HG02623 (cell line): ENCODE measurements at regions not wholly inside any gene's neighbourhood (a gene's known extent, or its start where the extent isn't known, plus 50 kb on each side); places are given as distances from the start of the nearest gene placed in this dataset.
"Not testable (repeated sequence)": the region's sequence is repeated elsewhere in the genome, so short reads cannot be mapped to it uniquely, and the experiment has no call there.

Experiments
- ATAC-seq: cut with Tn5 transposase; IDR thresholded peaks from one replicate; pipeline ENCODE4 v1.9.1; 2021; ENCODE audit warnings: moderate library complexity; ENCODE audit not compliant: unreplicated experiment

- no peak for ATAC-seq
Observed at GRCh38 chr2:66317268-66317890, 117.5 kb upstream of the MEIS1 start.

DNA sequence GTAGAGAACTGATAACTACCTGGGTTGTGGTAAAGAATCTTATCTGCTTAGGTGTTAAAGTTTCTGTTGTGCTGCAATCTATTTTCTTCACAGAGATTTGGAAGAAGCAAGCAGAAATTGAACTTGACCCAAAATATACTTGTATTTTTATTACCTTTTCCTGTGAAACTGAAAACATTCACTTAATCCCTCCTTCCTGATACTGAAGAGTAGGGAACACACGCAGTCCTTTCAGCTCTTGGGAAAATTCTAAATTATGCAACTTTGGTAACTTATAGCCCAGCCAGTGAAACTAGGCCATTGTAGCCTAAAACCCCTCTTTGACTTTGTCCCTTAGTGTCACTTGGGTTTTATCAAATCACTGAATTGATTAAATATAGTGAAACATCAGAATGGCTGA, 128.4 kb upstream of the MEIS1 start:
- no peak for ATAC-seq

GRCh38 chr2:66305718-66306117, 129.2 kb upstream of the MEIS1 start:
- ATAC-seq: no peak

- no peak for ATAC-seq
Observed at GRCh38 chr2:66303471-66303870, 131.5 kb upstream of the MEIS1 start.

DNA sequence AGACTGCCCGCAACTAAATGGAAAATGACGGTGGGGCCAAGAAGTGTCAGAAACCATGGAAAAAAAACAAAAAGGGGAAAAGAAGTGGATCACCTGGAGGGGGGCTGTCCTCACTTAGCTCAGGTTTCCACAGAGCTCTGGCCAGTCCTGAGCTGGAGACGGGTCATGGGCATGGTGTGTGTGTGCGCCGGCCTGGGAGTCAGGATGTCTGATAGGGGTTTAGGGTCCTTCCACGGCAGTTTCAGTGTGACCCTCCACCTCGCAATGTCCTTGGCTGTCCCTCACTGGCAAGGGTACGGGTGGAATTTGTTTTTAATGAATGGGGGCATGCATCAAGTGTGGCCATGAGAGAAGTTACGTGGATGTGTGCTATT, 133.2 kb upstream of the MEIS1 start:
- ATAC-seq: no peak

DNA sequence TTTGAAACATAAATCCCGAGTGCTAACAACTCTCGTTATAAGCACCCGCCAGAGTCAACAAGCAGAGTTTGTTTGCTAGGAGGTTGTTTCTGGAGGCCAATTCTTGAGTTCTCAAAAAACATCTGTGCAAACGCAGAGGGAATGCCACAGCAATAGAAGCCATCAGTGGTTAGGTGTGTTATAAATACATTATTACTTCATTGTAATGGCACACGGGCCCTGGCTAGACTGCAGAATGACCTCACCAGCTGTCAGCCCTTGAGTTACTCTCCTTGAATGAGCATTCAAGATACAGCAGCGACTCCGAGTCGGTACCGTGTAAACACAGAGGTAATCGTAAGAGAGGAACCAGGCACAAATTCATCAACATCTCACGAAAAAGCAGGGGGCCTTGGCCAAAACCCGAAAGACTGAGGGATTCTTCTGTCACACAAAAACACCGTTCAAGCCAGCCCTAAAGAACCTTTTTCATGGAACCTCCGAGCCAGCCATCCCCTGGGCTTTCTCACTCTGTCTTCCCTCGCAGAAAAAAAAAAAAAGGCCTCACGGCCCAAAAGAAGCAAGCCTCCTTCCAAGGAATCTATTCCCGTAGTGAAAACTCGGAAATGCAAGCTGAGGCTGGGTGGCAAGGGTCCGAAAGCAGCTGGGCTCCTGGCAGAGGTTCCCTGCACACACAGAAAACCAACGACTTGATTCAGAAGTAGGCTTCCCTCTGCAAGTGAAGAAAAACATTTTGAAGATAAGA, 133.7 kb upstream of the MEIS1 start:
- ATAC-seq: no peak

- ATAC-seq: no peak
Observed at GRCh38 chr2:66283787-66284186, 151.1 kb upstream of the MEIS1 start.

GRCh38 chr2:66281980-66282379, 152.9 kb upstream of the MEIS1 start:
- ATAC-seq: no peak

DNA sequence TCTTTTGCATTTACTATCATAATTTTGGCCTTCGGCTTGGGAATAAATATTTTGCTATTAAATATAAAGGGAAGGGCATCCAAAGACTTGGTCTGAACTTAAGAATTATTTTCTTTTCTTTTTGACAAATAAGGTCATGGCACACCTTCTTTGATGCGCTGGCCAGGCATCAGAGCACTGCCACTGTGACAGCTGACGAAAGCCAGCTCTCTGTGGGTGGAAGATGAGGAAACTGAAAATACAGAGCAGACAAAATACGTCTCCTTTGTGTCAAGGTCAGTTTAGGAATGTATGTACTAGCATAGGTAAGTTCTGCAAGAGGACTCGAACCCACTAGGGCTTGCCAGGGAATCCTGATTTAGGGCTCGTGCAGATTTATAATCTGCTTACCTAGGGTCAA, 155.9 kb upstream of the MEIS1 start:
- no peak for ATAC-seq

DNA sequence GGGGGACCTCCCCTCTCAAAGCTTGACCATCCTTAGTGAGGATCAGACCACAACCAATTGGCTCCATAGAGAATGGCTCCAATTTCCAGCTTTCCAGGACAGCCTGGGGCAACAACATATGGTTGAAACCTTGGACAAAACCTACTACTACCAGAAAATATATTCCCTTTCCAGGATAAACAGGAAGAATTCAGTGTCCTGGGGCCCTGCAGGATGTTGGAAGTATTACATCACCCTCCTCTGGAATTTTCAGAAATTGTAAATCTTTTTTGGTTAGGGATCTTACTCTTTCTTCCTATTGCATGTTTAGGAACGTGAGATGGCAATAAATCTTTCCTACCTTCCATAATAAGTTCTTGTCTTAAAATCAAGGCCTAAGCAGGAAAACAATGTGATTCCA, 158.9 kb upstream of the MEIS1 start:
- ATAC-seq: no peak

DNA sequence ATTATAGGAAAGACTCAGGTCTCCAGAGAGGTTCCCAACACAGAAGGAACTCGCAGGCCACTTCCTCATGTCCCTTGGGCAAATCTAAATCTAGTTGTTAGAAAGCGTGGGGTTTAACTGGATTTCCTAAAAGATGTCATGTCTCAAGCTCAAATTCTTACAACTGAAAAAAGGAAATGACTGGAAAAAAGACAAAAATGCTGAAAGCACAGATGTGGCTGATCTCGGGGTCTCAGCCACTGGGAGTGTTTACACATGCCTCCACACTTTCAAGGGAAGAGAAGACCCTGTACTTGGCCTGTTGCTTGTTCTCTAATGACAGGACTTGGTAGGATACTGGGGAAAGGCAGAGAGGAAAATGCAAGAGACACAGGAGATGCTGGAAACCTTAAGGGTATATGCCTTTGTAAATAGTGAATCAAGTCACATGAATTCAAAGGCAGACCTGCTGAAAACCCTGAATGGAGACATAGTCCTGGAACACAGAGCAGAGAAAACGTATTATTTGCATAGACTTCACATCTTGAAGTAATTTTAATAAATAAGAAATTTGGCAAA, 160.9 kb upstream of the MEIS1 start:
- no peak for ATAC-seq

- no peak for ATAC-seq
Observed at GRCh38 chr2:66272751-66273150, 162.2 kb upstream of the MEIS1 start.

- no peak for ATAC-seq
Observed at GRCh38 chr2:66271777-66272176, 163.1 kb upstream of the MEIS1 start.

DNA sequence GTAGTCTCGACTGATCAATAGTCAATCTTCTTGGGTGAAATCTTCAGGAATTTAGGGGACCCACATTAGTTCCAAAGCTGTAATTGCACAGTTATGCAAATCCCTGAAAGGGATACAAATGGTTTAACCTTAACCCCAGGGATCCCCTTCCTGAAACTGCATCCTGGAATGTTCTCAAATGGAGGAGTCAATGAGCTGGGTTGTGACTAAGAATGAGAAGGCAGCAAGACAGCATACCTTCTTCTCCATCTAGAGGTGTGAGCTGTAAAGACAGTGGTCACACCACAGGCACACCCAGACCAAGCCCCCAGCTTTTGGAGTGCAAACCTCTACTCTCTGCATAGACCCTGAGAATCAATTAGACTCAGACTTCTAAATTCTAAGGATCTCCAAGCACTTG, 164.7 kb upstream of the MEIS1 start:
- ATAC-seq: no peak

DNA sequence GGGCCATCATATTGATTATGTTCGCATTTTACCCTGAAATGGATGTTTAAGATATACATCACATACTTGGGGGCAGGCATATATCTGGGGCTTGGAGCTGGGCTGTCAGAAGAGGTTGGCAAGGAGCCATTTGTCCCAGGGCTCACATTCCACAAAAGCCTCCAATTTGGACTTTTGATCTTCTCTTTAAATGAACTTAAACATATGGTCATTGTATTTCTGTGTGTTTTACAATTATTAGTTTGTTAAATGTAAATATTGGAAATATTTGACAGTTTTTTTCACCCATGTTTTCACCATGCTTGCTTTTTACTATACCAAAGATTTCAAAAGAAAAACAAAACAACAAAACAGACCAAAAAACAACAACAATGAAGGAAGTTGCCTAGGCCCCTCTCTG, 165.8 kb upstream of the MEIS1 start:
- no peak for ATAC-seq

DNA sequence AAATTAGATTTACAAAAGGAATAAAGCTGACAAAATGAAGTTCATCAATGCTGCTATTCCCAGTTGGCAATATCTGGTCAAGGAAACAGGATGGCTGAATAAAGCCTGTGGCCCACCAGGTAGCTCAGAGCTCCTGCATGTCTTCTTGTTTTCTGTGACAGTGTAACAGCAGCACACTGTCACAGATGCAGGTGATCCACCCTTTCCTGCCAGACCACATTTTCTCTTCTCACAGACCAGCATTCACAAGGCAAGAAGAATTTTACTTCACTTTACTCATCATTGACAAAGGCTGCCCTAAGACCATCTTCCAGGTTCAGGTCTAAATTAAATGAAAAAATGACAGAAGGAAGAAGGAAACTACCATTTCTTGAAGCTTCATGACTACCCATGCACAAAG, 166.2 kb upstream of the MEIS1 start:
- no peak for ATAC-seq

GRCh38 chr2:66264354-66264753, 170.6 kb upstream of the MEIS1 start:
- ATAC-seq: no peak

- no peak for ATAC-seq
Observed at GRCh38 chr2:66255867-66256266, 179.1 kb upstream of the MEIS1 start.

DNA sequence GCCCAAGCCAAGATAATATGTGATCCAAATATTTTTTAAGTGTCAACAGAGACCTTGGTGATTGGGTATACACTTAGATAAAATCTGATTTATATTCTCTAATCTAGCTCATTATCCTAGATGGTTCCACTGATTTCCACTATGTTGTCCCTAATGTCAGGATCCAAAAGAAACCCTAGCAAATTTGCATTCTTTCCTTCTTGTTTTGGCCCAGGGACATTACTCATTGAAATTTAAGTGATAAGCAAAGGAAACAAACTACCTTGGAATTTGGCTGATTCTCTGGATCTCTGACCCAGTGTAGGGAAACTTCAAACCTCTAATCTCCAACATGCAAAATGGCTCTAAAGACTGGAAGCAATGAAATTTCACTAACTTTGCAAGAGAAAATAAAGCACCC, 179.8 kb upstream of the MEIS1 start:
- ATAC-seq: no peak

GRCh38 chr2:66253066-66253465, 181.9 kb upstream of the MEIS1 start:
- no peak for ATAC-seq

GRCh38 chr2:66252109-66252508, 182.8 kb upstream of the MEIS1 start:
- ATAC-seq: no peak

DNA sequence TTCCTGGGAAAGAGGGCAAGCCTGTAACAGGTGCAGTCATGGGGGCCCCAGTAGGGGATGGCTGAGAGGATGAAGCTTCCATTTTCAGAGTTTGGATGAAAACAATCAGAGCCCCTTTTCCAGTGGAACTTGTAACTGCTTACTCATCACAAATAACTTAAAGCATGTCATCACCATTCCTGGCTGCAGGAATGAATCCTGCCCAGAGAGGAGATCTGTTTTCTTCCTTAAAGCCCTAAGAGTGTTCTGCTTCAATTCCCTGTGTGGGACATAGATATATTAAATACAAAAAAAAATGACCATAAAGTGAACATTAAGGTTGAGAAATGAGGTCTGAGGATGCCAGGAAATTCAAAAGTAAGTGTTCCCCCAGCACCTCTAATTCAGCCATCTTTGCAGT, 183.4 kb upstream of the MEIS1 start:
- ATAC-seq: no peak

DNA sequence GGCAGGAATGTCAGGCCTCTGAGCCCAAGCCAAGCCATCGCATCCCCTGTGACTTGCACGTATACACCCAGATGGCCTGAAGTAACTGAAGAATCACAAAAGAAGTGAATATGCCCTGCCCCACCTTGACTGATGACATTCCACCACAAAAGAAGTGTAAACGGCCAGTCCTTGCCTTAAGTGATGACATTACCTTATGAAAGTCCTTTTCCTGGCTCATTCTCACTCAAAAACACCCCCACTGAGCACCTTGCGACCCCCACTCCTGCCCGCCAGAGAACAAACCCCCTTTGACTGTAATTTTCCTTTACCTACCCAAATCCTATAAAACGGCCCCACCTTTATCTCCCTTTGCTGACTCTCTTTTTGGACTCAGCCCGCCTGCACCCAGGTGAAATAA, 185.8 kb upstream of the MEIS1 start:
- ATAC-seq: not testable (repeated sequence)
